ENCODE measurements at regions not wholly inside any gene's neighbourhood (a gene's known extent, or its start where the extent isn't known, plus 50 kb on each side); places are given as distances from the start of the nearest gene placed in this dataset.
A peak's percentile ranks its signal among the peaks of the same experiment; 100 is the strongest.

GRCh38 chr14:66228267-66228970 is 257.8 kb upstream of the CCDC196 start:
- TF ChIP-seq CTCF (IDR thresholded peaks at IDR 0.05; ENCODE audit: insufficient read depth, low read depth, low read length, missing control alignments) = no peak
- peak; percentile 81 for DNase-seq (ENCODE audit: low read depth)
- H3K4me3 ChIP-seq (ENCODE audit: low read length) = no peak overlapping the region

- no peak overlapping the region for H3K4me3 ChIP-seq (ENCODE audit: low read length)
- DNase-seq (ENCODE audit: low read depth) = no peak
- no peak for TF ChIP-seq CTCF (IDR thresholded peaks at IDR 0.05; ENCODE audit: insufficient read depth, low read depth, low read length, missing control alignments)
These were observed 254.4 kb upstream of the CCDC196 start for GRCh38 chr14:66231820-66232219.

- no peak overlapping the region for H3K4me3 ChIP-seq (ENCODE audit: low read length)
- no peak for DNase-seq (ENCODE audit: low read depth)
- no peak for TF ChIP-seq CTCF (IDR thresholded peaks at IDR 0.05; ENCODE audit: insufficient read depth, low read depth, low read length, missing control alignments)
These were observed 252.6 kb upstream of the CCDC196 start for GRCh38 chr14:66233591-66233990.

- no peak for DNase-seq (ENCODE audit: low read depth)
- H3K4me3 ChIP-seq (ENCODE audit: low read length) = no peak overlapping the region
- TF ChIP-seq CTCF (IDR thresholded peaks at IDR 0.05; ENCODE audit: insufficient read depth, low read depth, low read length, missing control alignments) = no peak
These were observed 251.8 kb upstream of the CCDC196 start for GRCh38 chr14:66234411-66234810.

- TF ChIP-seq CTCF (IDR thresholded peaks at IDR 0.05; ENCODE audit: insufficient read depth, low read depth, low read length, missing control alignments) = no peak
These were observed 248.4 kb upstream of the CCDC196 start for GRCh38 chr14:66237741-66238140.

GRCh38 chr14:66238969-66239368 is 247.2 kb upstream of the CCDC196 start:
- no peak for DNase-seq (ENCODE audit: low read depth)
- no peak overlapping the region for H3K4me3 ChIP-seq (ENCODE audit: low read length)
- no peak for TF ChIP-seq CTCF (IDR thresholded peaks at IDR 0.05; ENCODE audit: insufficient read depth, low read depth, low read length, missing control alignments)

More at GRCh38 chr14:66237741-66238140, 248.4 kb upstream of the CCDC196 start:
- no peak overlapping the region for H3K4me3 ChIP-seq (ENCODE audit: low read length)
- no peak for DNase-seq (ENCODE audit: low read depth)

GRCh38 chr14:66239589-66239988 is 246.6 kb upstream of the CCDC196 start:
- no peak for TF ChIP-seq CTCF (IDR thresholded peaks at IDR 0.05; ENCODE audit: insufficient read depth, low read depth, low read length, missing control alignments)
- no peak overlapping the region for H3K4me3 ChIP-seq (ENCODE audit: low read length)
- DNase-seq (ENCODE audit: low read depth) = no peak

Data from epithelial cell of esophagus (primary cell).